Activated T-cell treated with anti-CD3 and anti-CD28 coated beads, Interleukin-2, amount 50 U/mL, for 24 hours (primary cell): ENCODE measurements at regions not wholly inside any gene's neighbourhood (a gene's known extent, or its start where the extent isn't known, plus 50 kb on each side); places are given as distances from the start of the nearest gene placed in this dataset.
"Not testable (repeated sequence)": the region's sequence is repeated elsewhere in the genome, so short reads cannot be mapped to it uniquely, and the experiment has no call there.

Experiments used
- DNase-seq: peaks from one replicate; pipeline ENCODE4 v3.0.0-alpha.2; 2020
- H3K27ac Mint-ChIP-seq: 2 replicates; pipeline ENCODE4 v1.8.0; 2020; ENCODE audit warnings: mild to moderate bottlenecking, mixed read lengths
- H3K27me3 Mint-ChIP-seq: 2 replicates; pipeline ENCODE4 v1.8.0; 2020; ENCODE audit warnings: mixed read lengths
- H3K36me3 Mint-ChIP-seq: 2 replicates; pipeline ENCODE4 v1.8.0; 2020; ENCODE audit warnings: low read depth, mixed read lengths
- H3K4me1 Mint-ChIP-seq: 2 replicates; pipeline ENCODE4 v1.8.0; 2020; ENCODE audit warnings: low read depth, mixed read lengths
- H3K4me3 Mint-ChIP-seq: 2 replicates; pipeline ENCODE4 v1.8.0; 2020; ENCODE audit warnings: mild to moderate bottlenecking, moderate library complexity, mixed read lengths
- H3K9me3 Mint-ChIP-seq: 2 replicates; pipeline ENCODE4 v1.8.0; 2020; ENCODE audit warnings: mixed read lengths

GRCh38 chr4:84235126-84235944, 263.8 kb downstream of the NKX6-1 start:
- no peak for DNase-seq
- Mint-ChIP-seq H3K4me3 (no peak overlapping the region), H3K36me3 (no peaks in the 10 kb centered on the region), H3K27me3 (no peaks in the 10 kb centered on the region), H3K9me3 (peaks cover 2% of the 10 kb centered on the region), H3K4me1 (no peaks in the 10 kb centered on the region), H3K27ac (no peak overlapping the region)

- no peak for DNase-seq
- no peak overlapping the region for H3K4me3 Mint-ChIP-seq
- H3K9me3 Mint-ChIP-seq = peaks cover 2% of the 10 kb centered on the region
These were observed 266.6 kb downstream of the NKX6-1 start for GRCh38 chr4:84232309-84233095.

GRCh38 chr4:84231539-84232055, 267.5 kb downstream of the NKX6-1 start:
- Mint-ChIP-seq H3K4me1 (no peaks in the 10 kb centered on the region), H3K4me3 (no peak overlapping the region), H3K9me3 (no peaks in the 10 kb centered on the region), H3K27me3 (no peaks in the 10 kb centered on the region), H3K36me3 (no peaks in the 10 kb centered on the region), H3K27ac (no peak overlapping the region)
- no peak for DNase-seq

More at GRCh38 chr4:84232309-84233095, 266.6 kb downstream of the NKX6-1 start:
- Mint-ChIP-seq H3K27me3 (no peaks in the 10 kb centered on the region), H3K27ac (no peak overlapping the region), H3K36me3 (no peaks in the 10 kb centered on the region), H3K4me1 (no peaks in the 10 kb centered on the region)

- Mint-ChIP-seq H3K36me3 (no peaks in the 10 kb centered on the region), H3K4me1 (no peaks in the 10 kb centered on the region), H3K27me3 (no peaks in the 10 kb centered on the region), H3K4me3 (no peak overlapping the region), H3K9me3 (no peaks in the 10 kb centered on the region), H3K27ac (no peak overlapping the region)
- no peak for DNase-seq
These were observed 274.6 kb downstream of the NKX6-1 start for GRCh38 chr4:84224522-84224921.

- Mint-ChIP-seq H3K9me3 (no peaks in the 10 kb centered on the region), H3K27me3 (no peaks in the 10 kb centered on the region), H3K36me3 (no peaks in the 10 kb centered on the region), H3K4me1 (no peaks in the 10 kb centered on the region), H3K4me3 (no peak overlapping the region), H3K27ac (no peak overlapping the region)
- no peak for DNase-seq
These were observed 277.4 kb downstream of the NKX6-1 start for GRCh38 chr4:84221704-84222103.

GRCh38 chr4:84220990-84221389, 278.1 kb downstream of the NKX6-1 start:
- H3K27me3 Mint-ChIP-seq = no peaks in the 10 kb centered on the region
- no peak for DNase-seq
- H3K4me1 Mint-ChIP-seq = no peaks in the 10 kb centered on the region
- no peaks in the 10 kb centered on the region for H3K9me3 Mint-ChIP-seq
- H3K36me3 Mint-ChIP-seq = no peaks in the 10 kb centered on the region
- no peak overlapping the region for H3K27ac Mint-ChIP-seq
- H3K4me3 Mint-ChIP-seq = no peak overlapping the region

GRCh38 chr4:84219656-84220055, 279.4 kb downstream of the NKX6-1 start:
- H3K36me3 Mint-ChIP-seq = no peaks in the 10 kb centered on the region
- H3K4me3 Mint-ChIP-seq = no peak overlapping the region
- no peaks in the 10 kb centered on the region for H3K4me1 Mint-ChIP-seq
- no peaks in the 10 kb centered on the region for H3K9me3 Mint-ChIP-seq
- no peak for DNase-seq
- H3K27ac Mint-ChIP-seq = no peak overlapping the region
- H3K27me3 Mint-ChIP-seq = no peaks in the 10 kb centered on the region

- Mint-ChIP-seq H3K4me1 (no peaks in the 10 kb centered on the region), H3K27ac (no peak overlapping the region), H3K4me3 (no peak overlapping the region), H3K36me3 (no peaks in the 10 kb centered on the region), H3K27me3 (no peaks in the 10 kb centered on the region), H3K9me3 (no peaks in the 10 kb centered on the region)
- no peak for DNase-seq
These were observed 281.1 kb downstream of the NKX6-1 start for GRCh38 chr4:84218031-84218430.

GRCh38 chr4:84215217-84215616, 283.9 kb downstream of the NKX6-1 start:
- DNase-seq = no peak
- Mint-ChIP-seq H3K4me3 (no peak overlapping the region), H3K9me3 (no peaks in the 10 kb centered on the region), H3K27me3 (no peaks in the 10 kb centered on the region), H3K4me1 (no peaks in the 10 kb centered on the region), H3K27ac (no peak overlapping the region), H3K36me3 (no peaks in the 10 kb centered on the region)

- not testable (repeated sequence) for H3K27ac Mint-ChIP-seq, H3K27me3 Mint-ChIP-seq, H3K4me3 Mint-ChIP-seq, H3K4me1 Mint-ChIP-seq, H3K36me3 Mint-ChIP-seq, DNase-seq
- peaks cover 28% of the 10 kb centered on the region for H3K9me3 Mint-ChIP-seq
These were observed 292.9 kb downstream of the NKX6-1 start for GRCh38 chr4:84206226-84206625.

- no peaks in the 10 kb centered on the region for H3K9me3 Mint-ChIP-seq
These were observed 309.9 kb downstream of the NKX6-1 start for GRCh38 chr4:84189144-84189543.

GRCh38 chr4:84179409-84179808, 319.7 kb downstream of the NKX6-1 start:
- Mint-ChIP-seq H3K4me3 (no peak overlapping the region), H3K36me3 (no peaks in the 10 kb centered on the region), H3K27me3 (no peaks in the 10 kb centered on the region), H3K9me3 (no peaks in the 10 kb centered on the region), H3K4me1 (no peaks in the 10 kb centered on the region), H3K27ac (no peak overlapping the region)
- DNase-seq = no peak

More at GRCh38 chr4:84189144-84189543, 309.9 kb downstream of the NKX6-1 start:
- no peaks in the 10 kb centered on the region for H3K36me3 Mint-ChIP-seq
- no peaks in the 10 kb centered on the region for H3K4me1 Mint-ChIP-seq
- H3K27me3 Mint-ChIP-seq = no peaks in the 10 kb centered on the region
- DNase-seq = no peak
- no peak overlapping the region for H3K4me3 Mint-ChIP-seq
- no peak overlapping the region for H3K27ac Mint-ChIP-seq

GRCh38 chr4:84177831-84178542, 321.1 kb downstream of the NKX6-1 start:
- no peak overlapping the region for H3K4me3 Mint-ChIP-seq
- no peak for DNase-seq
- no peaks in the 10 kb centered on the region for H3K27me3 Mint-ChIP-seq
- H3K4me1 Mint-ChIP-seq = no peaks in the 10 kb centered on the region
- no peak overlapping the region for H3K27ac Mint-ChIP-seq
- H3K9me3 Mint-ChIP-seq = no peaks in the 10 kb centered on the region
- no peaks in the 10 kb centered on the region for H3K36me3 Mint-ChIP-seq

GRCh38 chr4:84176016-84176415, 323.1 kb downstream of the NKX6-1 start:
- H3K4me3 Mint-ChIP-seq = no peak overlapping the region
- H3K36me3 Mint-ChIP-seq = no peaks in the 10 kb centered on the region
- H3K27me3 Mint-ChIP-seq = no peaks in the 10 kb centered on the region
- no peaks in the 10 kb centered on the region for H3K9me3 Mint-ChIP-seq
- H3K4me1 Mint-ChIP-seq = no peaks in the 10 kb centered on the region
- no peak for DNase-seq
- H3K27ac Mint-ChIP-seq = no peak overlapping the region
